ENCODE measurements at regions not wholly inside any gene's neighbourhood (a gene's known extent, or its start where the extent isn't known, plus 50 kb on each side); places are given as distances from the start of the nearest gene placed in this dataset.

GRCh38 chr14:40616579-40616978 is 990.1 kb upstream of the LRFN5 start:
- H3K36me3 ChIP-seq (ENCODE audit: insufficient read depth, low read length), result no peaks in the 10 kb centered on the region
- no peak overlapping the region for H3K9ac ChIP-seq (ENCODE audit: low read length)
- no peak for TF ChIP-seq MXI1 (conservative IDR thresholded peaks at IDR 0.05; ENCODE audit: poor library complexity, severe bottlenecking)
- no peak for TF ChIP-seq EZH2 (IDR thresholded peaks at IDR 0.05; ENCODE audit: borderline replicate concordance, insufficient read depth, low read length, poor library complexity, severe bottlenecking)
- TF ChIP-seq POLR2AphosphoS5 (IDR thresholded peaks at IDR 0.05), result no peak
- TF ChIP-seq EP300 (conservative IDR thresholded peaks at IDR 0.05; ENCODE audit: poor library complexity, severe bottlenecking), result no peak
- TF ChIP-seq CTCF (IDR thresholded peaks at IDR 0.05; ENCODE audit: poor library complexity, severe bottlenecking), result no peak
- TF ChIP-seq TAF1 (IDR thresholded peaks at IDR 0.05; ENCODE audit: low read depth), result no peak
- TF ChIP-seq SMC3 (conservative IDR thresholded peaks at IDR 0.05; ENCODE audit: poor library complexity), result no peak
- no peak for TF ChIP-seq REST (IDR thresholded peaks at IDR 0.05; ENCODE audit: borderline replicate concordance)
- no peak for TF ChIP-seq RAD21 (conservative IDR thresholded peaks at IDR 0.05)
- H2AFZ ChIP-seq (ENCODE audit: low read depth, low read length), result no peak overlapping the region
- H3K9me2 ChIP-seq (ENCODE audit: insufficient read depth, low read length), result peaks cover 3% of the 10 kb centered on the region
- no peaks in the 10 kb centered on the region for H3K27me3 ChIP-seq (ENCODE audit: insufficient read depth, low read depth, low read length)
- H3K4me2 ChIP-seq (ENCODE audit: low read length), result no peak overlapping the region
- no peak overlapping the region for H3K4me3 ChIP-seq (ENCODE audit: low read length)
- no peaks in the 10 kb centered on the region for H3K9me3 ChIP-seq (ENCODE audit: low read length)
- H3K79me2 ChIP-seq (replicated peaks; ENCODE audit: insufficient read depth, low read length), result no peaks in the 10 kb centered on the region
- no peaks in the 10 kb centered on the region for H4K20me1 ChIP-seq (ENCODE audit: insufficient read depth)
- no peaks in the 10 kb centered on the region for H3F3A ChIP-seq (ENCODE audit: insufficient read depth, low read length, poor library complexity, severe bottlenecking)
- H3K27ac ChIP-seq (ENCODE audit: low read length), result no peak overlapping the region

GRCh38 chr14:40601063-40601462 is 1005.6 kb upstream of the LRFN5 start:
- Histone ChIP-seq H3K4me2 (ENCODE audit: low read length) (no peak overlapping the region), H3K79me2 (replicated peaks; ENCODE audit: insufficient read depth, low read length) (no peaks in the 10 kb centered on the region), H3K9me2 (ENCODE audit: insufficient read depth, low read length) (no peaks in the 10 kb centered on the region), H3K27ac (ENCODE audit: low read length) (no peak overlapping the region), H3K9ac (ENCODE audit: low read length) (no peak overlapping the region), H2AFZ (ENCODE audit: low read depth, low read length) (no peak overlapping the region), H3K4me3 (ENCODE audit: low read length) (no peak overlapping the region), H3K9me3 (ENCODE audit: low read length) (no peaks in the 10 kb centered on the region), H3K27me3 (ENCODE audit: insufficient read depth, low read depth, low read length) (no peaks in the 10 kb centered on the region), H3K36me3 (ENCODE audit: insufficient read depth, low read length) (no peaks in the 10 kb centered on the region), H4K20me1 (ENCODE audit: insufficient read depth) (no peaks in the 10 kb centered on the region), H3F3A (ENCODE audit: insufficient read depth, low read length, poor library complexity, severe bottlenecking) (peaks cover 3% of the 10 kb centered on the region)
- no peak for TF ChIP-seq MXI1 (conservative IDR thresholded peaks at IDR 0.05; ENCODE audit: poor library complexity, severe bottlenecking)
- peak; percentile 53 for TF ChIP-seq EP300 (conservative IDR thresholded peaks at IDR 0.05; ENCODE audit: poor library complexity, severe bottlenecking)
- TF ChIP-seq POLR2AphosphoS5 (IDR thresholded peaks at IDR 0.05), result peak; percentile 59
- no peak for TF ChIP-seq RAD21 (conservative IDR thresholded peaks at IDR 0.05)

- Histone ChIP-seq H4K20me1 (ENCODE audit: insufficient read depth) (no peaks in the 10 kb centered on the region), H3K27me3 (ENCODE audit: insufficient read depth, low read depth, low read length) (no peaks in the 10 kb centered on the region), H3K9me2 (ENCODE audit: insufficient read depth, low read length) (no peaks in the 10 kb centered on the region), H2AFZ (ENCODE audit: low read depth, low read length) (no peak overlapping the region), H3K4me2 (ENCODE audit: low read length) (no peak overlapping the region), H3K36me3 (ENCODE audit: insufficient read depth, low read length) (no peaks in the 10 kb centered on the region), H3K9ac (ENCODE audit: low read length) (no peak overlapping the region), H3F3A (ENCODE audit: insufficient read depth, low read length, poor library complexity, severe bottlenecking) (peaks cover 3% of the 10 kb centered on the region), H3K27ac (ENCODE audit: low read length) (no peak overlapping the region), H3K4me3 (ENCODE audit: low read length) (no peak overlapping the region), H3K79me2 (replicated peaks; ENCODE audit: insufficient read depth, low read length) (no peaks in the 10 kb centered on the region), H3K9me3 (ENCODE audit: low read length) (no peaks in the 10 kb centered on the region)
- no peak for TF ChIP-seq CTCF (IDR thresholded peaks at IDR 0.05; ENCODE audit: poor library complexity, severe bottlenecking)
- no peak for TF ChIP-seq MXI1 (conservative IDR thresholded peaks at IDR 0.05; ENCODE audit: poor library complexity, severe bottlenecking)
- TF ChIP-seq POLR2AphosphoS5 (IDR thresholded peaks at IDR 0.05), result no peak
- TF ChIP-seq EZH2 (IDR thresholded peaks at IDR 0.05; ENCODE audit: borderline replicate concordance, insufficient read depth, low read length, poor library complexity, severe bottlenecking), result no peak
- no peak for TF ChIP-seq TAF1 (IDR thresholded peaks at IDR 0.05; ENCODE audit: low read depth)
- no peak for TF ChIP-seq EP300 (conservative IDR thresholded peaks at IDR 0.05; ENCODE audit: poor library complexity, severe bottlenecking)
- no peak for TF ChIP-seq SMC3 (conservative IDR thresholded peaks at IDR 0.05; ENCODE audit: poor library complexity)
- TF ChIP-seq REST (IDR thresholded peaks at IDR 0.05; ENCODE audit: borderline replicate concordance), result no peak
These were observed 1007.0 kb upstream of the LRFN5 start for GRCh38 chr14:40599725-40600124.

Data from neural cell (in vitro differentiated cells).